ENCODE measurements at regions not wholly inside any gene's neighbourhood (a gene's known extent, or its start where the extent isn't known, plus 50 kb on each side); places are given as distances from the start of the nearest gene placed in this dataset.

GRCh38 chr5:143699121-143699520 lies 112.8 kb upstream of the HMHB1 start:
- H3K27me3 ChIP-seq: no peaks in the 10 kb centered on the region
- TF ChIP-seq POLR2AphosphoS5 (IDR thresholded peaks at IDR 0.05) (no peak), POLR2A (IDR thresholded peaks at IDR 0.05) (no peak), EP300 (IDR thresholded peaks at IDR 0.05) (no peak)
- TF ChIP-seq, protein P1, sequence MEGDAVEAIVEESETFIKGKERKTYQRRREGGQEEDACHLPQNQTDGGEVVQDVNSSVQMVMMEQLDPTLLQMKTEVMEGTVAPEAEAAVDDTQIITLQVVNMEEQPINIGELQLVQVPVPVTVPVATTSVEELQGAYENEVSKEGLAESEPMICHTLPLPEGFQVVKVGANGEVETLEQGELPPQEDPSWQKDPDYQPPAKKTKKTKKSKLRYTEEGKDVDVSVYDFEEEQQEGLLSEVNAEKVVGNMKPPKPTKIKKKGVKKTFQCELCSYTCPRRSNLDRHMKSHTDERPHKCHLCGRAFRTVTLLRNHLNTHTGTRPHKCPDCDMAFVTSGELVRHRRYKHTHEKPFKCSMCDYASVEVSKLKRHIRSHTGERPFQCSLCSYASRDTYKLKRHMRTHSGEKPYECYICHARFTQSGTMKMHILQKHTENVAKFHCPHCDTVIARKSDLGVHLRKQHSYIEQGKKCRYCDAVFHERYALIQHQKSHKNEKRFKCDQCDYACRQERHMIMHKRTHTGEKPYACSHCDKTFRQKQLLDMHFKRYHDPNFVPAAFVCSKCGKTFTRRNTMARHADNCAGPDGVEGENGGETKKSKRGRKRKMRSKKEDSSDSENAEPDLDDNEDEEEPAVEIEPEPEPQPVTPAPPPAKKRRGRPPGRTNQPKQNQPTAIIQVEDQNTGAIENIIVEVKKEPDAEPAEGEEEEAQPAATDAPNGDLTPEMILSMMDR (IDR thresholded peaks at IDR 0.05): no peak
- H3K27ac ChIP-seq: no peak overlapping the region
- intact Hi-C loops (cut with DNase I): no loop called here
- no peak overlapping the region for H3K4me3 ChIP-seq
- no peaks in the 10 kb centered on the region for H3K9me3 ChIP-seq
- no peak for DNase-seq
- no peaks in the 10 kb centered on the region for H3K4me1 ChIP-seq
- no peaks in the 10 kb centered on the region for H3K36me3 ChIP-seq
- WGBS, 2 donors: 96 to 97% methylated on average over 1 of the region's 1 CpG

DNA sequence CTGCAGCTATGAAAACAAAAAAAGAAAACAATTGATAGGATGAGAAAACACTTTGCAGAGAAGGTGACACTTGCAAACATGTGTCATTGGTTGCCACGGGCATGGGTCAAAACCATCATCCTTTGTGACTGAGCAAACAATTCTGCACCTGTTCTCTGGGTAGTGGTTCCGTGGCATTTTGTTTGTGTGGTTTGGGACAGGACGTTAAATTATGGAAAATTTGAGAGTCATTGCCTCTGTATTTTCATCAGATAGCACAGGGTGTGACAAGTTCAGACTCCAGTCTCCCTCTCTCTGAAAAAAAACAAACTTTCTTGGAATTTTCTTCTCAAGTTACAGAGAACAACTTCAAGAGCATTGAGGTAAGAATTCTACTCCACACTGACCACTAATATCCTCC lies 113.4 kb upstream of the HMHB1 start:
- intact Hi-C loops (cut with DNase I): no loop called here
- no peaks in the 10 kb centered on the region for H3K9me3 ChIP-seq
- TF ChIP-seq POLR2AphosphoS5 (IDR thresholded peaks at IDR 0.05): no peak
- TF ChIP-seq, protein P1 (IDR thresholded peaks at IDR 0.05): no peak
- TF ChIP-seq EP300 (IDR thresholded peaks at IDR 0.05): no peak
- no peak for TF ChIP-seq POLR2A (IDR thresholded peaks at IDR 0.05)
- 12 to 37% methylated on average over 3 of the region's 3 CpGs for WGBS, 2 donors
- no peak overlapping the region for H3K27ac ChIP-seq
- H3K27me3 ChIP-seq: no peaks in the 10 kb centered on the region
- no peak for DNase-seq
- H3K4me3 ChIP-seq: no peak overlapping the region
- H3K36me3 ChIP-seq: no peaks in the 10 kb centered on the region
- H3K4me1 ChIP-seq: no peaks in the 10 kb centered on the region

GRCh38 chr5:143696921-143697320 lies 115.0 kb upstream of the HMHB1 start:
- no peak for DNase-seq
- no peaks in the 10 kb centered on the region for H3K36me3 ChIP-seq

GRCh38 chr5:143695941-143696340 lies 116.0 kb upstream of the HMHB1 start:
- Histone ChIP-seq H3K27me3 (no peaks in the 10 kb centered on the region), H3K36me3 (no peaks in the 10 kb centered on the region), H3K9me3 (no peaks in the 10 kb centered on the region), H3K4me3 (no peak overlapping the region), H3K27ac (no peak overlapping the region), H3K4me1 (no peaks in the 10 kb centered on the region)
- no peak for DNase-seq
- 82 to 95% methylated on average over 1 of the region's 1 CpG for WGBS, 2 donors
- TF ChIP-seq, protein P1 (IDR thresholded peaks at IDR 0.05): no peak
- TF ChIP-seq POLR2A (IDR thresholded peaks at IDR 0.05) (no peak), POLR2AphosphoS5 (IDR thresholded peaks at IDR 0.05) (no peak), EP300 (IDR thresholded peaks at IDR 0.05) (no peak)
- intact Hi-C loops (cut with DNase I): no loop called here

More at GRCh38 chr5:143696921-143697320, 115.0 kb upstream of the HMHB1 start:
- intact Hi-C loops (cut with DNase I): no loop called here
- 68 to 76% methylated on average over 4 of the region's 4 CpGs for WGBS, 2 donors
- H3K27ac ChIP-seq: no peak overlapping the region
- no peaks in the 10 kb centered on the region for H3K27me3 ChIP-seq
- no peaks in the 10 kb centered on the region for H3K9me3 ChIP-seq
- H3K4me3 ChIP-seq: no peak overlapping the region
- H3K4me1 ChIP-seq: no peaks in the 10 kb centered on the region
- TF ChIP-seq POLR2AphosphoS5 (IDR thresholded peaks at IDR 0.05) (no peak), POLR2A (IDR thresholded peaks at IDR 0.05) (no peak), EP300 (IDR thresholded peaks at IDR 0.05) (no peak)
- TF ChIP-seq, protein P1 (IDR thresholded peaks at IDR 0.05): no peak

DNA sequence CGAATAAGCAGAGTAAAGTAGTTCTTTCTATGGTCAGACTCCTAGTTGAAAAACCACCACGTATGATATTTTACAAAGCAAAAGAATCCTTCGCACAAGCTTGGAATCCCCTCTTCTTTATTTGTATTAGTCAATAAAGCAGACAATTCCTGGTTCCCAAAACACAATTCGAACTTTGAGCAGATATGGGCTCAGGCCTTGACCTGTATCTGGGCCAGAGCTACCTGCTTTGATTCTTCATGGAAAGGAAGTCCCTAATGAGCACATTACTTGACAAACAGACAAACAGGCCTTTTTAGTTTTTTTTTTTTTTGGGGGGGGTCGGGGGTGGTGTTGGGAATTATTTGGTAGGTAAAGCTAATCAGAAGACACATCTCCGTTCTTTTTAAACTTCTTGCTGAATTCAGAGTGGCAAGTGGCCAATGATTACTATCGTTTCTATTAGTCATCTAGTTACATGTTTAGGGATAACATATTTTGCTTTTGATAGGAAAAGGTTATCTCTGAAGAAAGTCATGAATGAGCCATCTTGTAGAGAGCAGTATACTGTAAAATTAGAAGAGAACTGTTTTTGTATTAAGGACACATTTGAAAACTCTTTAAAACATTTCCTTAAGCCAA lies 116.6 kb upstream of the HMHB1 start:
- Histone ChIP-seq H3K27ac (no peak overlapping the region), H3K9me3 (no peaks in the 10 kb centered on the region), H3K4me1 (no peaks in the 10 kb centered on the region), H3K27me3 (no peaks in the 10 kb centered on the region), H3K36me3 (no peaks in the 10 kb centered on the region), H3K4me3 (no peak overlapping the region)
- TF ChIP-seq POLR2AphosphoS5 (IDR thresholded peaks at IDR 0.05): no peak
- DNase-seq: no peak
- intact Hi-C loops (cut with DNase I): no loop called here
- 89 to 91% methylated on average over 7 of the region's 7 CpGs for WGBS, 2 donors

Data from sigmoid colon (tissue), 6 donors.